ENCODE measurements at regions not wholly inside any gene's neighbourhood (a gene's known extent, or its start where the extent isn't known, plus 50 kb on each side); places are given as distances from the start of the nearest gene placed in this dataset.

GRCh38 chr14:76264384-76264783 is 111.6 kb upstream of the ESRRB start:
- no peaks in the 10 kb centered on the region for H3K79me2 ChIP-seq (ENCODE audit: control insufficient read depth, insufficient read depth, low read length, unreplicated experiment)
- no peak overlapping the region for H3K4me3 ChIP-seq (ENCODE audit: low read depth, low read length)
- H3K27ac ChIP-seq (ENCODE audit: low read depth, low read length), result no peak overlapping the region
- H2AFZ ChIP-seq (ENCODE audit: low read length, unreplicated experiment), result no peak overlapping the region
- H3K27me3 ChIP-seq (ENCODE audit: insufficient read depth, low read length), result peaks cover 64% of the 10 kb centered on the region
- no peaks in the 10 kb centered on the region for H3K4me1 ChIP-seq (ENCODE audit: control insufficient read depth, insufficient read depth, low read length, unreplicated experiment)
- H3K36me3 ChIP-seq (ENCODE audit: insufficient read depth, low read length), result no peaks in the 10 kb centered on the region

DNA sequence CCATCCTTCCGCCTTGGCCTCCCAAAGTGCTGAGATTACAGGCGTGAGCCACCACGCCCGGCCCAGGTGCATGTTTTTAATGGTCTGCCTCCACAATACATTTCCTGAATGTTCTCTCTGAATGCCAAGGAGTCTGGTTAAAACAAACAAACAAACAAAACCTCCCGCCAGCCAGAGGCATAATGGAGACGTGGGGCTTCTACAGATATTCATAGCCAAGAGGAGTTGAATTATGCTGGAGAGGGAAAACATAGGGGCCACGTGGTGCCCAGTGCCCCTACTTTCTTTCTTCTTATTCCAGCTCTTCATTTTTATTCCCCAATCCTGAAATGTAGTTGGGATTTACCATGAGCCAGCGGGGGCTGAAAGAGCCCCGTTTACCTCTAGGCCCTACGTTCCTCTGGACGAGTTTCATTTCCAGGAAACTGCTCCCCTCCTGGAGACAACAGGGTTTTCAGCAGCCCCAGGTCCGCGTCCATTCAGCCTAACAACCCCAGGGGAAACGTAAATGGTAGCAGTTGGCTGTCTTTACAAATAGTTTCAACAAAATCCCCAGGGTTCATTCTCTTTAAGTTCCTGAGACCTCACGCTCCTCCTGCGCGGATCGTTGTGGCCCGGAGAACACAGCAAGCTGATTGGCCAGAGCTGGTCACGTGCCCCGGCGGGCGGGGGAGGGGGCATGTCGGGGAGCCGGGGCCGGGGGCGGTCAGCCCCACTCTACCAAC is 108.5 kb upstream of the ESRRB start:
- Histone ChIP-seq H3K4me1 (ENCODE audit: control insufficient read depth, insufficient read depth, low read length, unreplicated experiment) (no peaks in the 10 kb centered on the region), H3K27me3 (ENCODE audit: insufficient read depth, low read length) (peaks cover 81% of the 10 kb centered on the region), H3K79me2 (ENCODE audit: control insufficient read depth, insufficient read depth, low read length, unreplicated experiment) (no peaks in the 10 kb centered on the region), H3K27ac (ENCODE audit: low read depth, low read length) (no peak overlapping the region), H3K4me3 (ENCODE audit: low read depth, low read length) (peak overlapping the region; percentile 72), H3K36me3 (ENCODE audit: insufficient read depth, low read length) (no peaks in the 10 kb centered on the region), H2AFZ (ENCODE audit: low read length, unreplicated experiment) (peak overlapping the region; percentile 20)

- H3K79me2 ChIP-seq (ENCODE audit: control insufficient read depth, insufficient read depth, low read length, unreplicated experiment), result no peaks in the 10 kb centered on the region
- peaks cover 75% of the 10 kb centered on the region for H3K27me3 ChIP-seq (ENCODE audit: insufficient read depth, low read length)
- no peaks in the 10 kb centered on the region for H3K36me3 ChIP-seq (ENCODE audit: insufficient read depth, low read length)
- peak overlapping the region; percentile 72 for H3K4me3 ChIP-seq (ENCODE audit: low read depth, low read length)
- no peak overlapping the region for H3K27ac ChIP-seq (ENCODE audit: low read depth, low read length)
- peak overlapping the region; percentile 94 for H2AFZ ChIP-seq (ENCODE audit: low read length, unreplicated experiment)
- no peaks in the 10 kb centered on the region for H3K4me1 ChIP-seq (ENCODE audit: control insufficient read depth, insufficient read depth, low read length, unreplicated experiment)
These were observed 107.9 kb upstream of the ESRRB start for GRCh38 chr14:76268047-76268431.

DNA sequence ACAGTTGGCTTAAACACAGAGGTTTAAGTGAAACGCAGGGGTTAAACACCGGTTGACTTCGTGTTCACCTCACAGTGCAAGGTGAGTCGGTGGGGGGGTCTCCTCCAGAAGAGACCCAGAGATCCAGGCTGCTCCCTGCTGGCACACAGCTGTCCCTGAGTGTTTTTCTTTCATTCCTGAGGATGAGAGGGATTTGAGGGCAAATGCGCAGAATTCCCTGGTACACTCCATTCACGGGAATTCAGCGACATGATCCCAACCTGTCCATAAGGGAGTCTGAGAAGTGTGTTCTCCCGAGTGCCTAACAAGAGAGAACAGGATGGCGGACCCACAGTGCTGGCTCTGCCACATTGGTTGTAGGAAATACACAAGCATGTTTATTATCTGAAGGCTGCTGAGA is 107.2 kb upstream of the ESRRB start:
- no peak overlapping the region for H2AFZ ChIP-seq (ENCODE audit: low read length, unreplicated experiment)
- peaks cover 69% of the 10 kb centered on the region for H3K27me3 ChIP-seq (ENCODE audit: insufficient read depth, low read length)

GRCh38 chr14:76271041-76271755 is 104.7 kb upstream of the ESRRB start:
- no peak overlapping the region for H3K27ac ChIP-seq (ENCODE audit: low read depth, low read length)

More for the DNA sequence above, 107.2 kb upstream of the ESRRB start:
- H3K36me3 ChIP-seq (ENCODE audit: insufficient read depth, low read length), result no peaks in the 10 kb centered on the region
- no peak overlapping the region for H3K27ac ChIP-seq (ENCODE audit: low read depth, low read length)
- no peak overlapping the region for H3K4me3 ChIP-seq (ENCODE audit: low read depth, low read length)
- no peaks in the 10 kb centered on the region for H3K4me1 ChIP-seq (ENCODE audit: control insufficient read depth, insufficient read depth, low read length, unreplicated experiment)
- no peaks in the 10 kb centered on the region for H3K79me2 ChIP-seq (ENCODE audit: control insufficient read depth, insufficient read depth, low read length, unreplicated experiment)

DNA sequence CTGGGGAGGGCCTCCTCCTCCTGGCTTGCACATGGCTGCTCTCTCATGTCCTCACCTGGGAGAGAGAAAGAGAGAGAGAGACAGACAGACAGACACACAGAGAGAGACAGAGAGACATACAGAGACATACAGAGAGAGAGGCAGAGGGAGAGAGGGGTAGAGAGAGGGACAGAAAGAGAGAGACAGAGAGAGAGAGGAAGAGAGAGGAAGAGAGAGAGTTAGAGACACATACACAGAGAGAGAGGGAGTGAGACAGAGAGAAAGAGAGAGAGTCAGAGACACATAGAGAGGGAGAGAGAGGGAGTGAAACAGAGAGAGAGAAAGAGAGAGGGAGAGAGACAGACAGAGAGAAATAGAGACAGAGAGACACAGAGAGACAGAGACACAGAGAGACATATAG is 103.6 kb upstream of the ESRRB start:
- peaks cover 60% of the 10 kb centered on the region for H3K27me3 ChIP-seq (ENCODE audit: insufficient read depth, low read length)
- no peak overlapping the region for H2AFZ ChIP-seq (ENCODE audit: low read length, unreplicated experiment)
- H3K4me1 ChIP-seq (ENCODE audit: control insufficient read depth, insufficient read depth, low read length, unreplicated experiment), result no peaks in the 10 kb centered on the region
- H3K4me3 ChIP-seq (ENCODE audit: low read depth, low read length), result no peak overlapping the region
- H3K27ac ChIP-seq (ENCODE audit: low read depth, low read length), result no peak overlapping the region
- H3K79me2 ChIP-seq (ENCODE audit: control insufficient read depth, insufficient read depth, low read length, unreplicated experiment), result no peaks in the 10 kb centered on the region
- no peaks in the 10 kb centered on the region for H3K36me3 ChIP-seq (ENCODE audit: insufficient read depth, low read length)

More at GRCh38 chr14:76271041-76271755, 104.7 kb upstream of the ESRRB start:
- Histone ChIP-seq H3K79me2 (ENCODE audit: control insufficient read depth, insufficient read depth, low read length, unreplicated experiment) (no peaks in the 10 kb centered on the region), H3K27me3 (ENCODE audit: insufficient read depth, low read length) (peaks cover 50% of the 10 kb centered on the region), H3K36me3 (ENCODE audit: insufficient read depth, low read length) (no peaks in the 10 kb centered on the region), H3K4me3 (ENCODE audit: low read depth, low read length) (no peak overlapping the region), H2AFZ (ENCODE audit: low read length, unreplicated experiment) (no peak overlapping the region), H3K4me1 (ENCODE audit: control insufficient read depth, insufficient read depth, low read length, unreplicated experiment) (no peaks in the 10 kb centered on the region)

- Histone ChIP-seq H3K79me2 (ENCODE audit: control insufficient read depth, insufficient read depth, low read length, unreplicated experiment) (no peaks in the 10 kb centered on the region), H3K4me1 (ENCODE audit: control insufficient read depth, insufficient read depth, low read length, unreplicated experiment) (no peaks in the 10 kb centered on the region), H2AFZ (ENCODE audit: low read length, unreplicated experiment) (no peak overlapping the region), H3K36me3 (ENCODE audit: insufficient read depth, low read length) (no peaks in the 10 kb centered on the region), H3K27me3 (ENCODE audit: insufficient read depth, low read length) (peaks cover 61% of the 10 kb centered on the region), H3K27ac (ENCODE audit: low read depth, low read length) (no peak overlapping the region), H3K4me3 (ENCODE audit: low read depth, low read length) (no peak overlapping the region)
These were observed 103.2 kb upstream of the ESRRB start for GRCh38 chr14:76272774-76273173.

DNA sequence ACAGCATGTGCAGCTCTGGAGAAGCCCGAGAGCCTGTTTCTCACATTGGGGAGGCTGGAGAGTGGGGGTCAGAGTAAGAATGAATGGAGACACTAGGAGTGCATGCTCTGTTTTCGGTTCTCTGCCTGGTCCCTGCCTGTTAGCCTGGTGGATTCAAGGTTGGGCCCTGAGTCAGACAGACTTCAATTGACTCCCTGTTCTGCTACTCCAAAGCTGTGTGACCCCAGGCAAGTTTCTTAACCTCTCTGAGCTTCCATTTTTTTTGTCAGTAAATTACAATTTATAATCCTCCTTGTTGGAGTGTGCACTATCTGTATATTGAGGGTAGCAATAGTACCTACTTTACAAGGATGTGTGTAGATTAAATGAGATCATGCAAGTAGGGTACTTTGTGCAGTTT is 102.6 kb upstream of the ESRRB start:
- H3K4me1 ChIP-seq (ENCODE audit: control insufficient read depth, insufficient read depth, low read length, unreplicated experiment), result no peaks in the 10 kb centered on the region
- H2AFZ ChIP-seq (ENCODE audit: low read length, unreplicated experiment), result no peak overlapping the region
- no peaks in the 10 kb centered on the region for H3K79me2 ChIP-seq (ENCODE audit: control insufficient read depth, insufficient read depth, low read length, unreplicated experiment)
- H3K36me3 ChIP-seq (ENCODE audit: insufficient read depth, low read length), result no peaks in the 10 kb centered on the region
- H3K27me3 ChIP-seq (ENCODE audit: insufficient read depth, low read length), result peaks cover 61% of the 10 kb centered on the region
- H3K4me3 ChIP-seq (ENCODE audit: low read depth, low read length), result no peak overlapping the region
- no peak overlapping the region for H3K27ac ChIP-seq (ENCODE audit: low read depth, low read length)

DNA sequence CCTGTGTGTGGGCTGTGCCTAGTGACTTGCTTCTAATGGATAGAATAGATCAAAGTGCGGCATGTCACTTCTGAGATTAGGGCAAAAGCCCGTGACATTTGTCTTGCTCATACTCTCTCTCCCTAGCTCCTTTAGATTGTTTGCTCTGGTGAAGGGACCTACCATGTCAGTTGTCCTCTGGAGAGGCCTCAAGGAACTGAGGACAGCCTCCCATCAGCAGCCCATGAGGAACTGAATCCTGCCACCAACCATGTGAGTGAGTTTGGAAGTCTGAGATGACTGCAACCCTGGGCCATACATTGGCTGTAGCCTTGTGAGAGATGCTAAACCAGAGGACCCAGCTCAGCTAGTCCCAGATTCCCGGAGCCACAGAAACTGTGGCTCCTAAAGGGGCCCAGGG is 101.6 kb upstream of the ESRRB start:
- H3K27ac ChIP-seq (ENCODE audit: low read depth, low read length), result no peak overlapping the region
- H2AFZ ChIP-seq (ENCODE audit: low read length, unreplicated experiment), result no peak overlapping the region
- H3K4me3 ChIP-seq (ENCODE audit: low read depth, low read length), result no peak overlapping the region
- H3K27me3 ChIP-seq (ENCODE audit: insufficient read depth, low read length), result peaks cover 57% of the 10 kb centered on the region
- H3K4me1 ChIP-seq (ENCODE audit: control insufficient read depth, insufficient read depth, low read length, unreplicated experiment), result no peaks in the 10 kb centered on the region
- H3K79me2 ChIP-seq (ENCODE audit: control insufficient read depth, insufficient read depth, low read length, unreplicated experiment), result no peaks in the 10 kb centered on the region
- no peaks in the 10 kb centered on the region for H3K36me3 ChIP-seq (ENCODE audit: insufficient read depth, low read length)

- no peaks in the 10 kb centered on the region for H3K36me3 ChIP-seq (ENCODE audit: insufficient read depth, low read length)
- H3K27me3 ChIP-seq (ENCODE audit: insufficient read depth, low read length), result peaks cover 36% of the 10 kb centered on the region
- H2AFZ ChIP-seq (ENCODE audit: low read length, unreplicated experiment), result no peak overlapping the region
- H3K27ac ChIP-seq (ENCODE audit: low read depth, low read length), result no peak overlapping the region
- H3K4me3 ChIP-seq (ENCODE audit: low read depth, low read length), result no peak overlapping the region
- H3K79me2 ChIP-seq (ENCODE audit: control insufficient read depth, insufficient read depth, low read length, unreplicated experiment), result no peaks in the 10 kb centered on the region
- H3K4me1 ChIP-seq (ENCODE audit: control insufficient read depth, insufficient read depth, low read length, unreplicated experiment), result no peaks in the 10 kb centered on the region
These were observed 98.3 kb upstream of the ESRRB start for GRCh38 chr14:76277586-76278130.

DNA sequence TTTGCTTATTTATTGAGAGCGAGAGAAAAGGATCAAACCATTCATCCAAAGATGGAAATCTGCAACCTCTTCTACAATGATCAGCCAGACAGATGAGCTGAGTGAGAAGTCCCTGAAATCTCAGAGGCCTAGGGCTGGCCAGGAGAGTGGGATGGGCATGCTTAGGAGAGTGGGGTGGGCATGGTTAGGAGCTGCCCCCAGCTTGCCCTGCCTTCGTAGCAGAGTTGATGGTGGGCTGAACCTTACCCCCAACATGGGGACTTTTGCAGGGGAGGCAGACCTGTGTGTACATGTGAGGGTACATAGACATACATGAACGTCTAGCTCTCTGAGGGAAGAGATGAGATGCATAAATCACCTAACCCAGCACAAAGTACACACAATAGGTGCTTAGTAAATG is 95.7 kb upstream of the ESRRB start:
- Histone ChIP-seq H3K79me2 (ENCODE audit: control insufficient read depth, insufficient read depth, low read length, unreplicated experiment) (no peaks in the 10 kb centered on the region), H3K27ac (ENCODE audit: low read depth, low read length) (no peak overlapping the region), H3K36me3 (ENCODE audit: insufficient read depth, low read length) (no peaks in the 10 kb centered on the region), H3K4me3 (ENCODE audit: low read depth, low read length) (no peak overlapping the region), H2AFZ (ENCODE audit: low read length, unreplicated experiment) (no peak overlapping the region), H3K27me3 (ENCODE audit: insufficient read depth, low read length) (peaks cover 49% of the 10 kb centered on the region), H3K4me1 (ENCODE audit: control insufficient read depth, insufficient read depth, low read length, unreplicated experiment) (no peaks in the 10 kb centered on the region)
